H9 (cell line): ENCODE measurements at regions not wholly inside any gene's neighbourhood (a gene's known extent, or its start where the extent isn't known, plus 50 kb on each side); places are given as distances from the start of the nearest gene placed in this dataset.

Experiments
- DNase-seq: peaks from one replicate; pipeline ENCODE4 v3.0.0-alpha.2; 2017
- H2AFZ ChIP-seq: one replicate; pipeline ENCODE4 v1.6.1; 2013; ENCODE audit warnings: mild to moderate bottlenecking, low read length, control low read depth, moderate library complexity
- H2AK5ac ChIP-seq: 2 replicates; pipeline ENCODE4 v1.6.1; 2013; ENCODE audit warnings: low read length, control low read depth, mixed read lengths; ENCODE audit not compliant: insufficient read length
- H2BK120ac ChIP-seq: one replicate; pipeline ENCODE4 v1.6.1; 2013; ENCODE audit warnings: low read depth, mild to moderate bottlenecking, low read length, control low read depth, inconsistent platforms; ENCODE audit not compliant: poor library complexity, severe bottlenecking
- H2BK12ac ChIP-seq: 2 replicates; pipeline ENCODE4 v1.6.1; 2013; ENCODE audit warnings: low read length, control low read depth, mixed read lengths, low read depth; ENCODE audit not compliant: insufficient read length
- H2BK15ac ChIP-seq: 2 replicates; pipeline ENCODE4 v1.6.1; 2013; ENCODE audit warnings: low read depth, low read length, control low read depth
- H2BK20ac ChIP-seq: one replicate; pipeline ENCODE4 v1.6.1; 2013; ENCODE audit warnings: low read depth, mild to moderate bottlenecking, low read length, control low read depth, inconsistent platforms; ENCODE audit not compliant: poor library complexity, severe bottlenecking
- H2BK5ac ChIP-seq: 2 replicates; pipeline ENCODE4 v1.6.1; 2013; ENCODE audit warnings: low read length, control low read depth, mixed read lengths; ENCODE audit not compliant: insufficient read length
- H3K14ac ChIP-seq: 2 replicates; pipeline ENCODE4 v1.6.1; 2013; ENCODE audit warnings: low read length, control low read depth; ENCODE audit not compliant: insufficient read depth
- H3K18ac ChIP-seq: 2 replicates; pipeline ENCODE4 v1.6.1; 2013; ENCODE audit warnings: low read depth, mild to moderate bottlenecking, mixed read lengths, low read length, control low read depth; ENCODE audit not compliant: insufficient read length
- H3K23ac ChIP-seq: 2 replicates; pipeline ENCODE4 v1.6.1; 2013; ENCODE audit warnings: low read length, control low read depth, mixed read lengths, low read depth; ENCODE audit not compliant: insufficient read length
- H3K23me2 ChIP-seq: 2 replicates; pipeline ENCODE4 v1.6.1; 2013; ENCODE audit warnings: low read depth, mild to moderate bottlenecking, mixed read lengths, low read length, control low read depth; ENCODE audit not compliant: insufficient read length, poor library complexity, severe bottlenecking
- H3K27ac ChIP-seq: 2 replicates; pipeline ENCODE4 v1.5.1; 2013; ENCODE audit warnings: low read length, control low read depth, mixed read lengths, low read depth; ENCODE audit not compliant: insufficient read length
- H3K27me3 ChIP-seq: 2 replicates; pipeline ENCODE4 v1.6.1; 2013; ENCODE audit warnings: low read length, control low read depth, inconsistent platforms; ENCODE audit not compliant: insufficient read depth
- H3K4ac ChIP-seq: 2 replicates; pipeline ENCODE4 v1.6.1; 2013; ENCODE audit warnings: low read depth, mild to moderate bottlenecking, control low read depth, inconsistent platforms, low read length, moderate library complexity
- H3K4me1 ChIP-seq: 2 replicates; pipeline ENCODE4 v1.6.1; 2013; ENCODE audit warnings: low read length, control low read depth, inconsistent platforms; ENCODE audit not compliant: insufficient read depth
- H3K4me2 ChIP-seq: 2 replicates; pipeline ENCODE4 v1.6.1; 2013; ENCODE audit warnings: low read length, control low read depth, mixed read lengths; ENCODE audit not compliant: insufficient read length, insufficient read depth
- H3K56ac ChIP-seq: 2 replicates; pipeline ENCODE4 v1.6.1; 2013; ENCODE audit warnings: low read depth, mild to moderate bottlenecking, mixed read lengths, low read length, control low read depth; ENCODE audit not compliant: insufficient read length
- H3K79me1 ChIP-seq: 2 replicates; pipeline ENCODE4 v1.6.1; 2013; ENCODE audit warnings: low read depth, mild to moderate bottlenecking, moderate library complexity, low read length, control low read depth, inconsistent platforms; ENCODE audit not compliant: insufficient read depth, poor library complexity, severe bottlenecking
- H3K79me2 ChIP-seq: 2 replicates; pipeline ENCODE4 v1.6.1; 2013; ENCODE audit warnings: low read length, control low read depth, inconsistent platforms; ENCODE audit not compliant: insufficient read depth
- H3K9ac ChIP-seq: 2 replicates; pipeline ENCODE4 v1.6.1; 2013; ENCODE audit warnings: low read length, control low read depth, mixed read lengths; ENCODE audit not compliant: insufficient read length; ENCODE audit errors: extremely low read depth
- H3K9me3 ChIP-seq: one replicate; pipeline ENCODE4 v1.6.1; 2013; ENCODE audit warnings: low read depth, low read length, inconsistent platforms; ENCODE audit not compliant: control insufficient read depth
- H3T11ph ChIP-seq: one replicate; pipeline ENCODE4 v1.6.1; 2013; ENCODE audit warnings: mild to moderate bottlenecking, low read length, control low read depth, inconsistent platforms
- H4K20me1 ChIP-seq: one replicate; pipeline ENCODE4 v1.6.1; 2013; ENCODE audit not compliant: control insufficient read depth, insufficient read length, insufficient read depth
- H4K5ac ChIP-seq: 2 replicates; pipeline ENCODE4 v1.6.1; 2013; ENCODE audit warnings: low read depth, mild to moderate bottlenecking, mixed read lengths, low read length, control low read depth; ENCODE audit not compliant: insufficient read length
- H4K8ac ChIP-seq: replicated peaks from 2 replicates; pipeline ENCODE4 v1.6.1; 2013; ENCODE audit warnings: low read length, control low read depth, mixed read lengths, low read depth; ENCODE audit not compliant: insufficient read length
- H4K91ac ChIP-seq: 2 replicates; pipeline ENCODE4 v1.6.1; 2013; ENCODE audit warnings: low read depth, mild to moderate bottlenecking, moderate library complexity, mixed read lengths, low read length, control low read depth; ENCODE audit not compliant: insufficient read length
- H3K27ac Mint-ChIP-seq, 3 experiments: 2 replicates in 2 of 3; 3 replicates in 1 of 3; pipeline ENCODE4 v1.8.0; 2020 to 2021; ENCODE audit warnings: mixed read lengths in 3 of 3, mild to moderate bottlenecking in 1 of 3, moderate library complexity in 1 of 3
- H3K27me3 Mint-ChIP-seq: 2 replicates; pipeline ENCODE4 v1.8.0; 2021; ENCODE audit warnings: low read depth, mild to moderate bottlenecking, moderate library complexity, mixed read lengths
- H3K36me3 Mint-ChIP-seq, 3 experiments: 2 replicates in 2 of 3; 3 replicates in 1 of 3; pipeline ENCODE4 v1.8.0; 2020 to 2021; ENCODE audit warnings: low read depth in 3 of 3, mixed read lengths in 3 of 3; ENCODE audit not compliant: insufficient read depth in 1 of 3
- H3K4me1 Mint-ChIP-seq, 2 experiments: 2 replicates each; pipeline ENCODE4 v1.8.0; 2020; ENCODE audit warnings: mixed read lengths in 2 of 2
- H3K4me3 Mint-ChIP-seq, 2 experiments: 2 replicates in 1 of 2; 3 replicates in 1 of 2; pipeline ENCODE4 v1.8.0; 2020 to 2021; ENCODE audit warnings: mild to moderate bottlenecking in 2 of 2, mixed read lengths in 2 of 2, moderate library complexity in 1 of 2
- H3K9me3 Mint-ChIP-seq, 2 experiments: 2 replicates in 1 of 2; 3 replicates in 1 of 2; pipeline ENCODE4 v1.8.0; 2020; ENCODE audit warnings: mild to moderate bottlenecking in 2 of 2, mixed read lengths in 2 of 2, moderate library complexity in 1 of 2
- CTCF ChIP-seq: fragments of 200-600 bp; sonication (generic); conservative IDR thresholded peaks from 3 replicates; pipeline ENCODE4 v1.8.0; 2021; ENCODE audit warnings: antibody characterized with exemption, mild to moderate bottlenecking
- WGBS: extraction: QIAGEN DNeasy Blood & Tissue Kit; methylation state at CpG from one replicate; pipeline ENCODE4 v1.1.7; 2013; ENCODE audit warnings: missing lambda C conversion rate, low lambda C conversion rate, mixed read lengths; ENCODE audit not compliant: insufficient read length; ENCODE audit errors: extremely low coverage; 5-methylcytosine and 5-hydroxymethylcytosine counted together

GRCh38 chr4:167934216-167934615 is 158.1 kb upstream of the ANXA10 start:
- Histone ChIP-seq H4K5ac (no peak overlapping the region), H3K9ac (no peak overlapping the region), H3K9me3 (no peaks in the 10 kb centered on the region), H2BK12ac (no peak overlapping the region), H3K27me3 (no peaks in the 10 kb centered on the region), H3K56ac (no peak overlapping the region), H3K79me2 (no peaks in the 10 kb centered on the region), H2BK120ac (no peak overlapping the region), H2AFZ (no peak overlapping the region), H2BK5ac (no peak overlapping the region), H3K4ac (no peak overlapping the region), H4K91ac (no peak overlapping the region), H3K23ac (no peak overlapping the region), H2BK20ac (no peak overlapping the region), H4K8ac (no peak overlapping the region), H3T11ph (no peak overlapping the region), H3K79me1 (no peaks in the 10 kb centered on the region), H3K4me2 (no peak overlapping the region), H2BK15ac (no peak overlapping the region), H3K4me1 (peaks cover 4% of the 10 kb centered on the region; the same call in 1 of the 2 replicates), H3K14ac (no peak overlapping the region), H3K18ac (no peak overlapping the region), H3K27ac (no peak overlapping the region), H2AK5ac (no peak overlapping the region), H4K20me1 (no peaks in the 10 kb centered on the region), H3K23me2 (no peaks in the 10 kb centered on the region)
- Mint-ChIP-seq H3K9me3 (peaks cover 0 to 6% of the 10 kb centered on the region in 2 experiments; a peak in 3 of 5 replicates), H3K4me3 (no peak overlapping the region), H3K4me1 (peaks cover 20 to 34% of the 10 kb centered on the region in 2 experiments), H3K27ac (peak overlapping the region in 2 of 3 experiments; percentile 54 to 76; a peak in 3 of 7 replicates), H3K36me3 (peaks cover 0 to 3% (median 0%) of the 10 kb centered on the region in 3 experiments; a peak in 2 of 7 replicates), H3K27me3 (no peaks in the 10 kb centered on the region)
- WGBS = no CpG with 5 or more reads among the region's 4 CpGs
- no peak for TF ChIP-seq CTCF
- DNase-seq = no peak
